ENCODE measurements at regions not wholly inside any gene's neighbourhood (a gene's known extent, or its start where the extent isn't known, plus 50 kb on each side); places are given as distances from the start of the nearest gene placed in this dataset.

GRCh38 chr6:148263961-148264360 is 78.7 kb upstream of the SASH1 start:
- DNase-seq: no peak

- no peak for DNase-seq
Measured at GRCh38 chr6:148265054-148265453, 77.6 kb upstream of the SASH1 start.

DNA sequence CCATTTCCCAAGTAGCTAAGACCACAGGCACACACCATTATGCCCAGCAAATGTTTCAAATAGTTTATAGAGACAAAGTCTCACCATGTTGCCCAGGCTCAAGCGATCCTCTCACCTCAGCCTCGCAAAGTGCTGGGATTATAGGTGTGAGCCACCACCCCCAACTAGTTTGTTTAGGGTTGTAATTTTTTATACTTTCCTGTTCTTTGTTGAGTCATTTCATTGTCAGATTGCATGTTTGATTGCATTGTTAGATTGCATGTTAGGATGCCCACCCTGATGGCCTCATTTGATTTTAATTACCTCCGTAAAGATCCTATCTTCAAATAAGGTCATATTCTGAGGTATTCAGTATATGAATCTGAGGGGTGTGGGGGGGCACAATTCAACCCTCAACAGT is 73.3 kb upstream of the SASH1 start:
- no peak for DNase-seq

GRCh38 chr6:148271711-148272439 is 70.8 kb upstream of the SASH1 start:
- no peak for DNase-seq

DNA sequence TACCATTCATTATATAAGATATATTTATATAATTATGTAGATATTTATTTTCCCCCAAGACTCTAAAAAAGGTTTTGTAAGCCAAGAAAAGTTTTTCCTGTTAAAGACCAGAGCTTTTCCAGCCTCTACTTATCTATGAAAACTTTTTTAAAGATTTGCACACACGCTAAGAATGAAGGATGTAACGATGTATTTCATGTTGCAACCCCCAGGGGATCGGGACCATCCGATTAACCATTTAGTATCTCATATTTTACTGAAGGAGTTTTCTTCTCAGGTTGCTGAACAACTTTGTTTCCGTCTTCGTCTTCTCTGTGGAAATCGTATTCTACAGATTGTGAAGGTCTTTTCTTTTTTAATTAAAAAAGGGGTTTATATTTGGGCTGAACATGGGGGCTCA is 70.0 kb upstream of the SASH1 start:
- DNase-seq: no peak

- DNase-seq: no peak
Measured at GRCh38 chr6:148273962-148274752, 68.5 kb upstream of the SASH1 start.

GRCh38 chr6:148274809-148275208 is 67.8 kb upstream of the SASH1 start:
- no peak for DNase-seq

DNA sequence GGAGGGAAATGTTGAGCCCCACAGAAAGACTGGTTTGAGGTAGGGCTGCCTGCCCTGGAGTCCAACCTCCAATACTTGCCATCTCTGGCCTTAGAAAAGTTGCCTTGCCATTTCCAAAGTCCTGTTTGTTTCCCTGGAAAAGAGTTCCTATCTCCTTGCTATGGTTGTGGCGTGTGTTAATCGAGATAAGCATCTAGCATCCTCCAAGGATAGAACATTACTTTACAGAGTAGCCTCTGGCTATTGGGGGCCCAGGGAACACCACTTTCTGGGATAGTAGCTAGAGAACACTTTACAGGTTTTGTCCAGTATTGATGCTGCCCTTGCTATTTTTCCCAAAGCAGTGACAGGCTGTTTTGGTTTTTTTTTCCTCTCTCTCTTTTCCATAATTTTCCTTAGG is 57.4 kb upstream of the SASH1 start:
- no peak for DNase-seq

- DNase-seq: no peak
Measured at GRCh38 chr6:148286563-148286962, 56.1 kb upstream of the SASH1 start.

DNA sequence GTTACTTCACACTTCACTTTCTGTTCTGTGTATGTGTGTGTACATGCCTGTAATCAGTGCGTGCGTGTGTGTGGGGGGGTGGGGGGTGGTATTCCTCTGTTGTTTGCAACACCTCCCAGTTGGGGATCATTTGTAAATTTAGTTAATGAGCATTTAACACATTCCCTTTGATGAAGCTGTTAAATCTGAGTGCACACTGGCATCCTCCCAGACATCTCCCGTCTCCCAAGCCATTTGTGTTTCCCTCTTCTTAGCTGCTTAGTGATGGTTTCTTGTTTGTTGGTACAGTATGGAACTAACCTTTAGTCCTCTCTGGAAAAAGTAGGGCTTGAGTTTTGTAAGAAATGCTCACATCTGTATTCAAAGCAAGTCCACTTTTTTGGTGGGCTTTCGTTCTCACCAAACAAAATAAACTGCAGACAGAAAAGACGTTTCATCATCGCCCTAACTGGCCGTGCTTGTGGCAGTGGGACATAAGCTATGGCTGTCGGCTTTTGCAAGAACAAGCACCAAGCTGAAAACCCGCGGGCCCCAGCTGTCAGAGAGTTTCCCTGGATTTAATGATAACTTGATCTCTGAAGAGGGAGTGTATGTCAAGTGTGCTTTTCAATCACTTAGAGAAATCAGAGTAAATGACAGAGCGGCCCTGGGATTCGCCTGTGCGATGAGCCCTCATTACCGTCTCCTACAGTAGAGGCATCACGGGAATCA is 54.9 kb upstream of the SASH1 start:
- DNase-seq: no peak

GRCh38 chr6:148288541-148288940 is 54.1 kb upstream of the SASH1 start:
- no peak for DNase-seq

DNA sequence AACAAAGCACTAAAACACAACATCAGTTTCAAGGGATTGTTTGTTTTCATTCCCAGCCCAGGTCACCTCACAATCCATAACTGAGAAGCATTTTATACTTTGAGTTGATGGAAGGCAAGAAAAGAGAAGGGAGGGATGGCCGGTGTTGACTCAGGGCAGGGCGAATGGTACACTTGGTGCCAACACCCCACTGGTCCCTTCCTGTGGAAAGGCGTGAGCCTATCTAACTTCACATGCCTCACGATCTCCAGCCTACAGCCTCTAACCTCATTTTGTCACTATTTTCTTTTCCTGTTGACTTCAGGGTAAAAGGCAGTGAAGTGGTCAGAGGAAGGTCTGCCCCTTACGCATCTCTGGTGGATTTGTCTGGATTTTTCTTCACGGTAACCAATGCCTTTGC is 53.5 kb upstream of the SASH1 start:
- DNase-seq: no peak

DNA sequence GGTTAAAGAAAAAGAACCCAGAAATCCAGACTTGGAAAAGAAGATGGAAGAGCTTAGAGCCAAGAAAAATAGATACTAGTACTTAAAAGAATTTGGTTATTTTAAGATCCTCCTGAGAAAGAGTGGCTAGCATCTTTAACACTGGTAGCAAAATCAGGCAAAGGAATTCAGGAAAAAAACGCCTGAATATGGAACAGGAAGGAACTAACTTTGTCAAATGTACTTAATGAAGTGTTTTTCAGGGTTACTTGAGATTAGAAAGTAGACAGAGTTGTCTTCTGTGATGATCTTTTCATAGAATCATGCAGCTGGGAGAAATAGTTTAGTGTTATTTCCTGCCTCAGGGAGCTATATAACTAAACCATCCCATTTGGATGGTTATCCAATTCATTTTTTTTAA is 50.8 kb upstream of the SASH1 start:
- no peak for DNase-seq
